ENCODE measurements at regions not wholly inside any gene's neighbourhood (a gene's known extent, or its start where the extent isn't known, plus 50 kb on each side); places are given as distances from the start of the nearest gene placed in this dataset.
"Not testable (repeated sequence)": the region's sequence is repeated elsewhere in the genome, so short reads cannot be mapped to it uniquely, and the experiment has no call there.

GRCh38 chr13:67914535-67914934, 684.4 kb upstream of the PCDH9 start:
- DNase-seq (ENCODE audit: low read depth): no peak
- H3K27me3 ChIP-seq (ENCODE audit: control insufficient read depth, insufficient read depth, low read length): no peaks in the 10 kb centered on the region
- H3K36me3 ChIP-seq (ENCODE audit: control insufficient read depth, insufficient read depth, low read length): no peaks in the 10 kb centered on the region
- TF ChIP-seq, protein P1, sequence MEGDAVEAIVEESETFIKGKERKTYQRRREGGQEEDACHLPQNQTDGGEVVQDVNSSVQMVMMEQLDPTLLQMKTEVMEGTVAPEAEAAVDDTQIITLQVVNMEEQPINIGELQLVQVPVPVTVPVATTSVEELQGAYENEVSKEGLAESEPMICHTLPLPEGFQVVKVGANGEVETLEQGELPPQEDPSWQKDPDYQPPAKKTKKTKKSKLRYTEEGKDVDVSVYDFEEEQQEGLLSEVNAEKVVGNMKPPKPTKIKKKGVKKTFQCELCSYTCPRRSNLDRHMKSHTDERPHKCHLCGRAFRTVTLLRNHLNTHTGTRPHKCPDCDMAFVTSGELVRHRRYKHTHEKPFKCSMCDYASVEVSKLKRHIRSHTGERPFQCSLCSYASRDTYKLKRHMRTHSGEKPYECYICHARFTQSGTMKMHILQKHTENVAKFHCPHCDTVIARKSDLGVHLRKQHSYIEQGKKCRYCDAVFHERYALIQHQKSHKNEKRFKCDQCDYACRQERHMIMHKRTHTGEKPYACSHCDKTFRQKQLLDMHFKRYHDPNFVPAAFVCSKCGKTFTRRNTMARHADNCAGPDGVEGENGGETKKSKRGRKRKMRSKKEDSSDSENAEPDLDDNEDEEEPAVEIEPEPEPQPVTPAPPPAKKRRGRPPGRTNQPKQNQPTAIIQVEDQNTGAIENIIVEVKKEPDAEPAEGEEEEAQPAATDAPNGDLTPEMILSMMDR (IDR thresholded peaks at IDR 0.05; ENCODE audit: insufficient read depth, low read length, poor library complexity, severe bottlenecking): no peak
- no peak overlapping the region for H3K4me3 ChIP-seq (ENCODE audit: low read depth, low read length)

- not testable (repeated sequence) for DNase-seq (ENCODE audit: low read depth); H3K4me3 ChIP-seq (ENCODE audit: low read depth, low read length); H3K36me3 ChIP-seq (ENCODE audit: control insufficient read depth, insufficient read depth, low read length); H3K27me3 ChIP-seq (ENCODE audit: control insufficient read depth, insufficient read depth, low read length)
Measured at GRCh38 chr13:67902960-67903359, 672.8 kb upstream of the PCDH9 start.

- no peaks in the 10 kb centered on the region for H3K27me3 ChIP-seq (ENCODE audit: control insufficient read depth, insufficient read depth, low read length)
- no peaks in the 10 kb centered on the region for H3K36me3 ChIP-seq (ENCODE audit: control insufficient read depth, insufficient read depth, low read length)
- H3K4me3 ChIP-seq (ENCODE audit: low read depth, low read length): no peak overlapping the region
- no peak for DNase-seq (ENCODE audit: low read depth)
- TF ChIP-seq, protein P1 (IDR thresholded peaks at IDR 0.05; ENCODE audit: insufficient read depth, low read length, poor library complexity, severe bottlenecking): no peak
Measured at GRCh38 chr13:67880916-67881315, 650.8 kb upstream of the PCDH9 start.

- DNase-seq (ENCODE audit: low read depth): no peak
- H3K36me3 ChIP-seq (ENCODE audit: control insufficient read depth, insufficient read depth, low read length): no peaks in the 10 kb centered on the region
- TF ChIP-seq, protein P1 (IDR thresholded peaks at IDR 0.05; ENCODE audit: insufficient read depth, low read length, poor library complexity, severe bottlenecking): no peak
- H3K4me3 ChIP-seq (ENCODE audit: low read depth, low read length): no peak overlapping the region
- H3K27me3 ChIP-seq (ENCODE audit: control insufficient read depth, insufficient read depth, low read length): no peaks in the 10 kb centered on the region
Measured at GRCh38 chr13:67878376-67878775, 648.2 kb upstream of the PCDH9 start.

DNA sequence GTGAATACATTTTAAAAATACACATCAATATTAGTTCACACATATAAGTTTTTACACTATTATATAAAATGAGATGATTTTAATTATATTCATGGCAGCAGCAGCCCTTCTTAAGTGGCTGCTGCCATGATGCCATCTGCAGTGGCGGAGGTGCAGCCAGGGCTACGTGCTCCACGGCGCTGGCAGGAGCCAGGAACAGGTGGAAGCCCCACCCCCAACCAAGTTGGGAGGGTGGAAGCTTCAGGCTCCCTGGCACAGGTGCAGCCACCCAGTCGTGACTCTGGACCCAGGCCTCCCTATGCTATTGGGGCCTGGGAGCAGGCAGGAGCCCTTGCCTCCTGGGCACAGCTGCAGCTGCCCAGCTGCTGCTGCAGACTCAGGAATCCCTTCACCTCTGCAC, 646.9 kb upstream of the PCDH9 start:
- TF ChIP-seq, protein P1 (IDR thresholded peaks at IDR 0.05; ENCODE audit: insufficient read depth, low read length, poor library complexity, severe bottlenecking): no peak
- Histone ChIP-seq H3K27me3 (ENCODE audit: control insufficient read depth, insufficient read depth, low read length) (no peaks in the 10 kb centered on the region), H3K36me3 (ENCODE audit: control insufficient read depth, insufficient read depth, low read length) (no peaks in the 10 kb centered on the region), H3K4me3 (ENCODE audit: low read depth, low read length) (no peak overlapping the region)
- DNase-seq (ENCODE audit: low read depth): no peak

GRCh38 chr13:67867206-67867605, 637.1 kb upstream of the PCDH9 start:
- H3K36me3 ChIP-seq (ENCODE audit: control insufficient read depth, insufficient read depth, low read length): no peaks in the 10 kb centered on the region
- no peaks in the 10 kb centered on the region for H3K27me3 ChIP-seq (ENCODE audit: control insufficient read depth, insufficient read depth, low read length)
- TF ChIP-seq, protein P1 (IDR thresholded peaks at IDR 0.05; ENCODE audit: insufficient read depth, low read length, poor library complexity, severe bottlenecking): no peak
- H3K4me3 ChIP-seq (ENCODE audit: low read depth, low read length): no peak overlapping the region
- DNase-seq (ENCODE audit: low read depth): no peak
